SHP77 (cell line): ENCODE measurements at regions not wholly inside any gene's neighbourhood (a gene's known extent, or its start where the extent isn't known, plus 50 kb on each side); places are given as distances from the start of the nearest gene placed in this dataset.
"Not testable (repeated sequence)": the region's sequence is repeated elsewhere in the genome, so short reads cannot be mapped to it uniquely, and the experiment has no call there.

Experiments used
- DNase-seq, 2 experiments: peaks; one replicate each; lab custom pipeline; 2025; lab: John Stamatoyannopoulos, UW

DNA sequence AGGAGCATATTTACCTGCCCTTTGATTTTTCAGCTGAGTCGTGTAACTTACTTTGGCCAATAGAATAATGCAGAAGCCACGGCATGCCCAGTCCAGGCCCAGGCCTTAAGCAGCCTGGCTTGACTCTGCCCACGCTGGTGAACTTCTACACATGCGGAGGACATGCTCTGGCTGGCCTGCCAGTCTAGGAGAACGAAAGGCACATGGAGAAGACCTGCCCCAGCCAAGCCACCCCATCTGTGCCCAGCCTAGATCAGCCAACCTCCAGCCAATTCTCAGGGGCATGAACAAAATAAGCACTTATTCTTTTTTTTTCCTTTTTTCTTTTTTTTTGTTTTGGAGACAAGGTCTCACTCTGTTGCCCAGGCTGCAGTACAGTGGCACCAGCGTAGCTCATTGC lies 112.7 kb upstream of the NANOS1 start:
- no peak for DNase-seq

DNA sequence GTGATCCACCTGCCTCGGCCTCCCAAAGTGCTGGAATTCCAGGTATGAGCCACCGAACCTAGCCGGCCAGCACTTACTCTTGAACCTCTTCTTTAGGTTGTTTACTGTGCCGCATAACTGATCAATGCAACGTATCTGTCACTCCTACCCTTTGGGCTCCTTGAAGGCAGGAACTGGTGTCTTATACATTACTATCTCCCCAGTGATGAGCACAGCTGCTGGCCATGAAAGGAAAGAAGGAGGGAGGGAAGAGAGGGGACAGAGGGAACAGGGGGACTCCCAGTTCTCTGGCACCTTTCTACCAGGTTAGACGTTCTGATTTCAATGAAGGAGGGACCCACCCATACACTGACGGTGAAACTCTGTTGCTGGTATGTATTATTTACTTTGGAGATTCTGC lies 111.8 kb upstream of the NANOS1 start:
- no peak for DNase-seq

DNA sequence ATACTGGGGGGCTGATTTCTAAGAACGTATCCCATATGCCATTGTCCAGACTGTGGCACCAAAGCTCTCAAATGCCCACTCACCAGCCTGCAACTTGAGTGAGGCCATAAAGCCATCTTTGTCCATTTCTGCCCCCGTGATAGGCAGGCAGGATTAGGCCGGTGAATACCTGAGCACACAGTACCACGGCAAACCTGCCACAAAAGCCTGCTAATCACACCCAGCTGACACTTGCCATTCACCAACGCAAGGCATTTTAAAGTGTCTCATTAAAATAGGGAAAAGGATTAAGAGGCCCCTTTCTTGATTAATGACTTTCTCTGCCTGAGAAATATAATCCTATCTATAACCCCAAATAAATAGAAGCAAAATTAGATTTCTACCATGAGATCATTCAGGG lies 111.4 kb upstream of the NANOS1 start:
- no peak for DNase-seq

DNA sequence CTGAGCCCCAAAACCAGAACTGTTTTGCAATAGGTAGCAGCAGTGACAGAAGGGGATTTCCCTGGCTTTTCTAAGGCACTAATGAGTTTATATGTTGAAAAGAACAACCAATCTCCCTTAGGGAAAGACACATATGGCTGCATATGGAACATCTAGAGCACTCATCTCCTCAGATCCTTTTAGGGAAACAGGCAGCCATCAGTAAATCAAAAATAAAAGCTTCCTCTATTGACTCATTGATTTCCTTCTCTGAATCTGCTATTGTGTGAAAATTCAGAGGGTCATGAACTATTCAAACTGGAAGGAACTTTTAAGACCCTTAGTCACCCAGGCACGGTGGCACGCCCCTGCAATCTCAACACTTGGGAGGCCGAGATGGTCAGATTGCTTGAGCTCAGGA lies 110.9 kb upstream of the NANOS1 start:
- DNase-seq: no peak

DNA sequence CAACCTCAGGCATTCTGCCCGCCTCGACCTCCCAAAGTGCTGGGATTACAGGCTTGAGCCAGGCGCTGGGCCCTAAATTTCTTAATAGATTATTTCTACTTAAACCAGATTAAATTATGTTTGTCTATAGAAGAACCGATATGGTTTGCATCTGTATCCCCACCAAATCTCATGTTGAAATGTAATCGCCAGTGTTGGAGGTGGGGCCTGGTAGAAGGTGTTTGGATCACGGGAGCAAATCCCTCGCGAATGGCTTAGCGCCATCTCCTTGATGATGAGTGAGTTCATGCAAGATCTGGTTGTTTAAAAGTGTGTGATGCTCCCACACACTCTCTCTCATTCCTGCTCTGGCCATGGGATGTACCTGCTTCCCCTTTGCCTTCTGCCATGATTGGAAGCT lies 109.3 kb upstream of the NANOS1 start:
- DNase-seq: no peak

DNA sequence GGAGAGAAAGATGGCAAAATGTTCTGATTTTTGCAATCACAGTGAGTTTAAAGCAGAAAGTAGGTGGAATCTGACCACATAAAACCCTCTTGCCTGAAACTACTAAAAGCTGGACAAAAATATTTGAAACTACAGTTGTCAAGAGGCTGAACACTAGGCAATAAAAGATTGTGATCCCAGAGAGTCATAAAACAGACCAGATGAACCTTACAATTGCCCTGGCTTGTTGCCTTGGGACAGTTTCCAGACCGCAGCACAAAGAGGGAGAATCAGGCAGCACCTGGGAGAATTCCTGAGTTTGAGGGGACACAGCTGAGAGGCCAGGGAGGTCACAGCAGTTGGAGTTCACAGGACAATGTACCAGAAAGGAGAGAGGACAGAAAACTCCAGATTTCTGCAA lies 107.3 kb upstream of the NANOS1 start:
- no peak for DNase-seq

DNA sequence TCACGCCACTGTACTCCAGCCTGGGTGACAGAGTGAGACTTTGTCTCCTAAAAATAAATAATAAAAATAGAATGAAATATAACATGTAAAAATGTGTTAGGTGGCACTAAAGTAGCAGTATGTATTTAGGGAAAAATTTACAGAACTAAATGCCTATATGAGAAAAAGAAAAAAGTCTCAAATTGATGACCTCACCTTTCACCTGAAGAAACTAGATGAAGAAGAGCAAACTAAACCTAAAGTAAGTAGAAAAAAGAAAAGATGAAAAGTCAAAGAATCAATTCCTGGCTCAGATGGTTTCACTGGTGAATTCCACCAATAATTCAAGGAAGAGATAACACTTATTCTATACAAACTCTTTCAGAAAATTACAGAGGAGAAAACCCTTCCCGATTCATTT lies 106.5 kb upstream of the NANOS1 start:
- no peak for DNase-seq

DNA sequence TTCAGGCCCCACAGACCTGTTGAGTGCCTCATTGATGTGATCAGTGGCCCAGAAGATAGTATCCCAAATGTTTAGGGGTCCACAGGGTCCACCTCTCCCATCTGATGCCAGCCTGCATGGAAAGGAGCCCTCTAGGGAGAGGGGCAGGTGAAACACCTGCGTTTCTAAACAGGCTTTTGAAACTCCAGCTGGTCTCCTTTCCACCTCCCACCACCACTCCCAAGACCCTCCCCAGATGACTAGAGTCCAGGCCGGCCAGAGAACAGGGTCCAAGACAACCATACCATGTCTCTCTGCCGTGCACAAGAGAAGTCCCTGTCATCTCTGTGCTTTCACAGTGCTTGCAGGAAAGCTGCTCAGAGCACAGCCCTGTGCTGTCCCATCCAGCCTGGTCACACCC lies 105.0 kb upstream of the NANOS1 start:
- no peak for DNase-seq

DNA sequence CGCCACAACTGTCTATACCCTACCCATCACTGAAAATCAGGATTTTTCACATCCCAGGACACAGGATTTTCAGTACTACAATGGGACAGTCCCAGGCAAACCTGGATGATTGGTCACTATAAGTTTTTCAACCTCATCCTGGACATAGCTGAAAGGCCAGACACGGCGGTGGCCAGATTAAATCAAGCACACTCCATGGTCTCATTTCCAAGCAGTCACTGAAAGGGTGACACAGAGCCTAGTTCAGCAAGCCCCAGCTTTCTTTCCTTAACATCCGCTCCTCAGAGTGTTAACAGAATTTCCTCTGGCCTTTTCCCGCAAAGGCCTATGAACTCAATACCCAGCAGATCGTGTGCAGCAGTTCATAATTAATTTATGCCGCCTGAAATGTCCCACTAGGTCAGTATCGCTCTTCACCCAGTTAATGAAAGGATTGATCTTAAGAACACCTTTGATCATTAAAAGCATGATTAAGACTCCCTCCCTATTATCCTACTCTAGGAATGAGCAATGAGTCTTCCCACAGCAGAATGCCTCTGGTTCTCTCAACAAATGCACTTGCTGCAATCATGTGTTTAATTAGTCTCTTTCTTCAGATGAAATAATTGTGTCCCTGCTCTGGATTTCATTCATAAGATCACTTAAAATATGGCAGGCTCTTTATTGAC lies 104.0 kb upstream of the NANOS1 start:
- DNase-seq: no peak

DNA sequence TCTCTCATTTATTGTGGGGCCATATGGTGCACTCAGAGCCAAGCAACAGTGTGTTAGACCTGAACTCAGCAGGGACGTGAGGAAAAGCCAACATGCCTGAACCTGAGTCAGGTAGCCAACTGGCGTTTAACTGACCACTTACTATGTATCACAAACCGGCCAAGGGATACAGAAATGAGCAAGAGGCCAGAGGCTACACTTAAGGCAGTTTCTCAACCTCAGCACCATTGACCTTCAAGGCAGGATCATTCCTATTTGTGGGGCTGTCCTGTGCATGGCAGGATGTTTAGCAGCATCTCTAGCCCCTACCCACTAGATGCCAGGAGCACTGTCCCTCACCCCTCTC lies 103.5 kb upstream of the NANOS1 start:
- no peak for DNase-seq

DNA sequence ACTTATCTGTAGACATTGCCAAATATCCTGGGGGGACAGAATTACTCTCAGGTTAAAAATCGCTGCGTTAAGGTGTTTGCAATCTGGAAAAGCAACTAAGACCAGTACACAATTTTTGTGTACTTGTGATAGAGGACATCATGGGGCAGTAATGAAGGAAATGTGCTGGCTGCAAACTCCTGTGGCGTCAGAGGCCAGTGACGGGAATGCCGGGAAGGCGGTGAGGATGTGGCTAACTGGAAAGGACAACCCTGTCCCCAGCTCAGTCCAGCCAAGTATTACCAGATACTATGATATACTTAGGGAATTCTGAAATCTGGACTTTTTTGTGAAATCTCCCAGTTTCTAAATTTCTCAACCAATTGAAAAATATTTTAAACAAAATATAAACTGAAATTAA lies 103.1 kb upstream of the NANOS1 start:
- no peak for DNase-seq

DNA sequence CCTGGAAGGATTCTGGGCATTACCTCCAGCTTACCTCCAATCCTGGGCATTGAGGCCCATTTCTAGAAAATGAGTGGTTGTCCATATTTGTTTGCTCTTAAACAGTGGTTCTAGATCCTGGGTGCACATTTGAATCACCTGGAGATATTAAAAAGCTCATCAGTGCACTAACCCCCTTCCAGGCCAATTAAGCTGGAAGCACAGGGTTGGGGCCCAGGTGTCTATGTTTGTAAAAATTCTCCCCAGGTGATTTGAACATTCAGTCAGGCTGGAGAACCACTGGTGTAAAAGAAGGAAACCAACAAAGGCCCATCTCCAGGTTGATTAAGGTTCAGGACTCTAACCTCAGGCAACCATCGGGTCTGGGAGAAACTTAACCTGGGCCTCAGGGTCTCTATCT lies 102.6 kb upstream of the NANOS1 start:
- DNase-seq: no peak

DNA sequence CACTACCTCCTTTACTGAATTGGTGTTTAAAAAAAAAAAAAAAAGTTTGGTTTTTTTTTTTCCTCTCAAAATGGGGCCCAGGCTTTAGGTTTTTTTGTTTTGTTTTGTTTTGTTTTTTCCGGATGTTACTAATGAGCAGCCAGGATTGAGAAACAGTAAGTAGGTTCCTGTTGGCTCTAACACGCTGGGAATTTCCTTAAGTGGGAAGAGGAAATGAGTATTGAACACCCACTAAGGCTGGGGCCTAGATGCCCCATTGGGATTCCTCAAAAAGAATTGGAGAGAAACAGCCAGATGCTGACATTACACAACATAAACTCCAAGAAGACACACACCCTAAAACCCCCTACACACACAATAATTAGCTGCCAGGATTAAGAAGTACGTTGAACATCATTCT lies 102.2 kb upstream of the NANOS1 start:
- DNase-seq: no peak

DNA sequence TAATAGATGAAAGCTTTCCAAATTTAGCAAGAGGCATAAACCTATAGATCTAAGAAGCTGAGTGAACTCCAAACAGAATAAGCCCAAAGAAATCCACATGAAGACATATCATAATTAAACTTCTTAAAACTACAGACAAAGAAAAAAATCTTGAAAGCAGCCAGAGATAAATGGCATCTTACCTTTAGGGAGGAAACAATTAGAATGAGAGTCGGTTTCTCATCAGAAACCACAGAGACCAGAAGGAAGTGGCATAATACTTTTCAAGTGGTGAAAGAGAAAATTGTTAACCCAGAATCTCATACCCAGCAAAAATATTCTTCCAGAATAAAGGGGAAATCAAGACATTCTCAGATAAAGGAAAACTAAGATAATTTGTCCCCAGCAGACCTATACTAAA lies 98.9 kb upstream of the NANOS1 start:
- DNase-seq: no peak

DNA sequence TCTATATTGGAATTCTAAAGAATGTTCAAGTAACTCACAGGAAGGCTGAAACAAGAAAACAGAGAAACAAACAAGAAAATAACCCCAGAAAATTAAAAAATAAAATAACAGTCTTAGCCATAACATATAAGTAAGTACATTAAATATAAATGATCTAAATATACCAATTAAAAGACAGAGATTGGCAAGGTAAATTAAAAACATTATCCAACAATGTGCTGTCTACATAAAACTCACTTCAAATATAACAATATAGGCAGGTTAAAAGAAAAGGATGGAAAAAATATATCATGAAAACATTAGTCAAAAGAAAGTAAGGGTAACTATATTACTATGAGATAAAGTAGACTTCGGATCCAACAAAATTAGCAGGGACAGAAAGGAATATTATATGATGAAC lies 98.1 kb upstream of the NANOS1 start:
- no peak for DNase-seq

DNA sequence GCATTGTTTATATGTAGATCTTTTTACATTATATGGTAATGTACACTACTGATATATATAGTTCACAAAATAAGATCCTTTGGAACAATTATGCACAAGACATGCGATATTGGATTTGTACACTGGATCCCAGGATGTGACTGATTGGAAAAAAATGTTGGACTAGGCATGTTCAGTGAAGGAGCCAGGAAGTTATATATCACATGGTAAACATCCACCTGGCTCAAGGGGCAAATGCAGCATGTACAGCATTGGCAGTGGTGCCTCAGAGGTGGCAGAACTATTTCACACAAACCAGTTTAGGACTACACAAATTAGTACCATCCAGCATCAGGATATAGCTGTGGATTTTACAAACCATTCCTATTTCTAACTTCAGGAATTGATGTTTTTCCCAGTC lies 97.4 kb upstream of the NANOS1 start:
- not testable (repeated sequence) for DNase-seq

DNA sequence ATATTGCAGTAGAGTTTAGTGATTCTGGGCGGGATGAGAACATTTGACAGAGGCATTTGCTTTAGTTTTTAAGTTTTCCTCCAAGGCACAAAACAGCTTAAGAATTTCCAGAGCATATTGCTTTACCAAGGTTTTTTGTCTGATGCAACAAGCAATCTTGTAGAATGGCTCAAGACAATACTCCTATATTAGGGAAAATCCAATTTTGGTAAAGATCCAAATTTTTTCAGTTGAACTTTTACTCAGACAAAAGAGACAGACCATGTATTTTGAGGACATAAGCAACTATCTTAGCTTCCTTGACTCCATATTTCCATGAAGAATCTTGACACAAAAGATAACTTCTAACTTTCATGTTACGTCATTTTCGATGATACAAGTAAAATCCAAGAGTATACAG lies 92.3 kb upstream of the NANOS1 start:
- DNase-seq: no peak

DNA sequence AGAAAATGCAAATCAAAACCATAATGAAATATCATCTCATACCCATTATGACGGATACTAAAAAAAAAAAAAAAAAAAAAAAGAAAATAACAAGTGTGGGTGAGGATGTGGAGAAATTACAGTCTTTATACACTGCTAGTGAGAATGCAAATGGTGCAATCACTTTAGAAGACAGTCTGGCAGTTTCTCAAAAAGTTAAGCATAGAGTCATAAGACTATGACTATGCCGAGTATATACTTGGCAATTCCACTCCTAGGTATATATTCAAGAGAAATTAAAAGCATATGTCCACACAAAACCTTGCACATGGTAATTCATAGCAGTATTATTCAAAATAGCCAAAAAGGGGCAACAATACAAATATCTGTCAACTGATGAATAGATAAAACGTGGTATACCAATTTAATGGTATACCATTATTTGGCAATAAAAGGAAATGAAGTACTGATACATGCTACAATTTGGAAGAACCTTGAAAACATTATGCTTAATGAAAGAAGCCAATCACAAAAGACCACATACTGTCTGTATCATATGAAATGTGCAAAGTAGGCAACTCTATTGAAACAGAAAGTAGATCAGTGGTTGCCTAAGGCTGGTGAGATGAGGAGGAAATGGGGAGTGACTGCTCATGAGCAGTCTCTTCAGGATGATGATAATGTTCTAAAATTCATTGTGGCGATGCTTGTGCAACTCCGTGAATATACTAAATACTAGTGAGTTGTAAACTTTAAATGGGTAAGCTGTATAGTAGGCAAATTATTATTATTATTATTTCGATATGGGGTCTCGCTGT lies 90.1 kb upstream of the NANOS1 start:
- DNase-seq: no peak

DNA sequence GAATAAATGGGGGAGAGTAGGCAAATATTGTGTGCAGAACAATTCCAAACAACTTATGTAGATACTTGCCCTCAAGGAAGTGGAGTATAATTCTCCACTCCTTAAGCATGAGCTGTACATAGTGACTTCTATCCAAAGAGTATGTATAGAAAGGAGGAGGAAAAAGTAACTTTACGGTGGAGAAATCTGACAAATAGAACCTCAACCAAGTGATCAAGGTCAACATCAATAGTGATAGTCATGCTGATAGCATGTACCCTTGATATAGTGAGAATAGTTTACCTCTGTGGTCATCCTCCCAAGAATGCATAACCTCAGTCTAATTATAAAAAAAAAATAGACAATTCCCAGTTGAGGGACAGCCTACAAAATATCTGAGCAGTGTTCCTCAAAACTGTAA lies 89.1 kb upstream of the NANOS1 start:
- no peak for DNase-seq

DNA sequence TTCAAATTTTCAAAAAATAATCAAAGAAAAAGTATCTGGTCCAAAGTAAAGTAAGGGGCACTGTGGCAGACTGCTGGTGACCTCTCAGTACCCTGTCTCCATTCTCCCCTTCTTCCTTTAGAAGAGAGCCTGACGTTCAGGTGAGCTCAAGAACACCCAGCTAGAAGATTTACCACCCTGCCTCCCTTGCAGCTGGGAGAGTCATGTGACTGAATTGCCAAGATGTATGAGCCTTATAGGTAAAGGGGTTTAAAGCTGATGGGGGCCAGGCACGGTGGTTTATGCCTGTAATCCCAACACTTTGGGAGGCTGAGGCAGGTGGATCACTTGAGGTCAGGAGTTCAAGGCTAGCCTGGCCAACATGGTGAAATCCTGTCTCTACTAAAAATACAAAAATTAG lies 86.3 kb upstream of the NANOS1 start:
- no peak for DNase-seq

DNA sequence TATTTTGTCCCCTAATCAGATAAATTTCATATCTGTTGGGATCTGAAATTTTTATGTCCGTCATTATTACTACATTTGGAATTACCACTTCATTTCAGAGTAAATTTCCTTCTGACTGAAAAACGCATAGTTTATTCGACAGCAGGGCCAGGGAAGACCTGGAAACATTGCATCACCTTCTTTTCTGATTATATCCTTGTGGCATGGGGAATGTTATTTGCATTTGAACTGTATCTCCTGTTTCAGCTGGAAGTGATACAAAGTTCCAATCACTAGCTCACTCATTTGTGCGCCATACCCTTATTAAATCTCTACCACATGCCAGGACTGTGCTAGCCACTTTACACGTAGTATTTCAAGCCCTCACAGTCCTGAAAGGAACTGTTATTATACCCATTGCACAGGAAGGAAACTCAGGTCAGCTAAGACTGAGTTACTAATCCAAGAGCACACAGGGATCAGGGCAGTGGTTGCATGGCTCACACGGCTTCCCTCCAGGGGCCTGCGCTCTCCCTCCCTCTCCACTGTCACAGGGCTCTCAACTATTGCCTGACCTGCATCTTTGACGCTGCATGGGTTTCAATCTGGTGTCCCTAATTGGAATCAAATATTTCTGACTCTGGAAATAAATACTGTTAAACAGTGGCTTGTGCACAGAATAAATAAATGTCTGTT lies 84.4 kb upstream of the NANOS1 start:
- DNase-seq: no peak

DNA sequence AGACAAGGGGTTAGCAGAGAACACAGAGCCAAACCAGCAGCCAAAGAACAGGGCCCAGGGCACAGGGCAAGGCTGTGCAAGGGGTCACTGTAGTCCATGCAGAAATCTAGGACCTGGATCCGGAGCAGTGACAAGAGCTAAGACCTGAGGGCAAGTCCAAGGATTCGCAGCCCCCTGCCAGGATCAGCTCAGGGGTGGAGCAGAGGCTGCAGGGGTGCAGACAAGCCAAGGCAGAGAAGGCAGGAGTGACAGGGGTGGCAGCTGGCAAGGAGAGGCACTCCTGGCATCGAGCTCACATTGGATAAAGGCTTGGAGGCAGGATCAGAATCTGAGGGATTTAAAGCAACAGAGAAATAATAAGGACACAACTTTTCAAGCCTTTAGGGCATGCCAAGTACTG lies 80.7 kb upstream of the NANOS1 start:
- no peak for DNase-seq

DNA sequence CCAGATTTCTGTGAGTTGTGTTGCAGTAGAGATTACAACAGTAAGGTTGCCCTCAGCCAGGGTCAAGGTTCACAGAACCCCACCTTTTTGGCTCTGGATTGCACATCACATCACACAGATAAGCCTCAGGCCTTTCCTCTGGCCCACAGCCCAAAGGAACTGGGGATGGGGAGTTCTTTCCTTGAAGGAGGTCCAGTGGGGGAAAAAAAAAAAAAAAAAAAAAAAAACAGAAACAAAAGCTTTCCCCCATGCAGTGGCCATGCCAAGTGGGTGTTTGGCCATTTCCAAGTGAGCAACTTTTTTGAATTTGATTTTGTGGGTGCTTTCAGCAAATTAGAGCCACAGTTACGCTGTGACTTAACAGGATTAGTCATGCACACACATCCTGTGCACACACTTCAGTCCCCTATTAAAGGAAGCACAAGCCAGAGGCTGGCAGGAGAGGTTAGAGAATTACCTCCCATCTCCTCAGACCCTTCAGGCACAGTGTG lies 79.3 kb upstream of the NANOS1 start:
- DNase-seq: no peak
